ENCODE measurements at regions not wholly inside any gene's neighbourhood (a gene's known extent, or its start where the extent isn't known, plus 50 kb on each side); places are given as distances from the start of the nearest gene placed in this dataset.

GRCh38 chr3:59425371-59425770 is 375.5 kb upstream of the CFAP20DC start:
- TF ChIP-seq, protein P1, sequence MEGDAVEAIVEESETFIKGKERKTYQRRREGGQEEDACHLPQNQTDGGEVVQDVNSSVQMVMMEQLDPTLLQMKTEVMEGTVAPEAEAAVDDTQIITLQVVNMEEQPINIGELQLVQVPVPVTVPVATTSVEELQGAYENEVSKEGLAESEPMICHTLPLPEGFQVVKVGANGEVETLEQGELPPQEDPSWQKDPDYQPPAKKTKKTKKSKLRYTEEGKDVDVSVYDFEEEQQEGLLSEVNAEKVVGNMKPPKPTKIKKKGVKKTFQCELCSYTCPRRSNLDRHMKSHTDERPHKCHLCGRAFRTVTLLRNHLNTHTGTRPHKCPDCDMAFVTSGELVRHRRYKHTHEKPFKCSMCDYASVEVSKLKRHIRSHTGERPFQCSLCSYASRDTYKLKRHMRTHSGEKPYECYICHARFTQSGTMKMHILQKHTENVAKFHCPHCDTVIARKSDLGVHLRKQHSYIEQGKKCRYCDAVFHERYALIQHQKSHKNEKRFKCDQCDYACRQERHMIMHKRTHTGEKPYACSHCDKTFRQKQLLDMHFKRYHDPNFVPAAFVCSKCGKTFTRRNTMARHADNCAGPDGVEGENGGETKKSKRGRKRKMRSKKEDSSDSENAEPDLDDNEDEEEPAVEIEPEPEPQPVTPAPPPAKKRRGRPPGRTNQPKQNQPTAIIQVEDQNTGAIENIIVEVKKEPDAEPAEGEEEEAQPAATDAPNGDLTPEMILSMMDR (IDR thresholded peaks at IDR 0.05) = no peak
- peak in 1 of 2 donors; percentile 55 for TF ChIP-seq POLR2AphosphoS5 (IDR thresholded peaks at IDR 0.05)
